ENCODE measurements at regions not wholly inside any gene's neighbourhood (a gene's known extent, or its start where the extent isn't known, plus 50 kb on each side); places are given as distances from the start of the nearest gene placed in this dataset.

DNA sequence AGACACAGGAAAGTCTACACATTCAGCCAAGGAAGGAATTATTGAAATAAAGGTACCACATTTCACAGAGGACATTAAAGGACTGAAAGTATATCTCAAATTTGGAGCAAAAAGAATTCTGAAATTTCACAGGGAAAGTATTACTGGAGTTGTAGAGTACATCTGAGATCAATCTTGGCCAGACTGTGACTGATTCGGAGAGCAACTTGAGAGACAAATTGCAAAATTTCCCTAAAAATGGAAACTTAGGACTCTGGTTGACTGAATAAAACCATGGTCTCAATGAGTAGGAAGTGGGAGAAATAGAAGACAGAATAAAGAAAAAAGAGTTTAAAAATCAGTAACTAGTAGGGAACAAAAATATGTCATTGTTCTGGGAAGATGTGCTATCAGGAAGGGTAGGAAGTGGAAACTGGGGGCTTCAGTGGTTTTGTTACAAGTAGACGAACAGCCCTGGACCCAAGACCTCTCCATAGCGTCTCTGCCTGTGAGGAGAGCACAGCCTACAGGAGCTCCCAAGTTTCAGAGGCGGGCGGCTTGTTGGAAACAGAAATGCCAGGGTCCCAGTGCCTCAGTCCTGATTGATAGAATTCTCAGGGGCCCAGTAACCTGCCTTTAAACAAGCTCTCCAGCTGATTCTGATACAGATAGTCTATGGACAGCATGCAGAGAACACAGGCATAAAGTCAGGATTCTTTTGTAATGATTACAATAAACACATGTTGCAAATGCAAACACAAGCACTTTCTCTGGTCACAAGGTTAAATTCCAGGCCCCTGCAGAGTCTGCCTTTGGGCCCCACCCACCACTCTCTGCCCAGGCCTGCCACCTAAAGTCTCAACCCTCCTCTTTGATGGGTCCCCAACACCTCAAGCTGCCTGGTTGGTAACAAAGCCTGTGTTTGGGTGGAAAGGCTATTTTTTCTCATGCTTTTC lies 63.1 kb downstream of the BBS10 start:
- TF ChIP-seq, protein P1, sequence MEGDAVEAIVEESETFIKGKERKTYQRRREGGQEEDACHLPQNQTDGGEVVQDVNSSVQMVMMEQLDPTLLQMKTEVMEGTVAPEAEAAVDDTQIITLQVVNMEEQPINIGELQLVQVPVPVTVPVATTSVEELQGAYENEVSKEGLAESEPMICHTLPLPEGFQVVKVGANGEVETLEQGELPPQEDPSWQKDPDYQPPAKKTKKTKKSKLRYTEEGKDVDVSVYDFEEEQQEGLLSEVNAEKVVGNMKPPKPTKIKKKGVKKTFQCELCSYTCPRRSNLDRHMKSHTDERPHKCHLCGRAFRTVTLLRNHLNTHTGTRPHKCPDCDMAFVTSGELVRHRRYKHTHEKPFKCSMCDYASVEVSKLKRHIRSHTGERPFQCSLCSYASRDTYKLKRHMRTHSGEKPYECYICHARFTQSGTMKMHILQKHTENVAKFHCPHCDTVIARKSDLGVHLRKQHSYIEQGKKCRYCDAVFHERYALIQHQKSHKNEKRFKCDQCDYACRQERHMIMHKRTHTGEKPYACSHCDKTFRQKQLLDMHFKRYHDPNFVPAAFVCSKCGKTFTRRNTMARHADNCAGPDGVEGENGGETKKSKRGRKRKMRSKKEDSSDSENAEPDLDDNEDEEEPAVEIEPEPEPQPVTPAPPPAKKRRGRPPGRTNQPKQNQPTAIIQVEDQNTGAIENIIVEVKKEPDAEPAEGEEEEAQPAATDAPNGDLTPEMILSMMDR (IDR thresholded peaks at IDR 0.05): no peak
- TF ChIP-seq REST (IDR thresholded peaks at IDR 0.05; ENCODE audit: low read depth, low read length) (no peak), RAD21 (IDR thresholded peaks at IDR 0.05; ENCODE audit: low read length) (no peak), YY1 (IDR thresholded peaks at IDR 0.05; ENCODE audit: low read depth) (no peak), POLR2AphosphoS5 (IDR thresholded peaks at IDR 0.05; ENCODE audit: low read depth, low read length) (no peak), JUND (IDR thresholded peaks at IDR 0.05) (no peak)
